Coronary artery (tissue), 2 donors: ENCODE measurements at regions not wholly inside any gene's neighbourhood (a gene's known extent, or its start where the extent isn't known, plus 50 kb on each side); places are given as distances from the start of the nearest gene placed in this dataset.
A peak's percentile ranks its signal among the peaks of the same experiment; 100 is the strongest.

Experiments
- DNase-seq: peaks from one replicate; pipeline ENCODE4 v3.0.0-alpha.2; 2017; ENCODE audit warnings: low spot score
- H3K27ac ChIP-seq, 2 donors: fragments of 200-600 bp; sonication (generic); one replicate each; pipeline ENCODE4 v1.5.1; 2016 to 2019
- H3K4me3 ChIP-seq: fragments of 200-600 bp; sonication (generic); 2 replicates; pipeline ENCODE4 v1.5.1; 2016; ENCODE audit warnings: mild to moderate bottlenecking, moderate library complexity
- TF ChIP-seq, protein P1 (sequence below): fragments of 200-600 bp; sonication (generic); IDR thresholded peaks from one replicate; pipeline ENCODE4 v1.5.1; 2019; ENCODE audit warnings: antibody characterized with exemption

DNA sequence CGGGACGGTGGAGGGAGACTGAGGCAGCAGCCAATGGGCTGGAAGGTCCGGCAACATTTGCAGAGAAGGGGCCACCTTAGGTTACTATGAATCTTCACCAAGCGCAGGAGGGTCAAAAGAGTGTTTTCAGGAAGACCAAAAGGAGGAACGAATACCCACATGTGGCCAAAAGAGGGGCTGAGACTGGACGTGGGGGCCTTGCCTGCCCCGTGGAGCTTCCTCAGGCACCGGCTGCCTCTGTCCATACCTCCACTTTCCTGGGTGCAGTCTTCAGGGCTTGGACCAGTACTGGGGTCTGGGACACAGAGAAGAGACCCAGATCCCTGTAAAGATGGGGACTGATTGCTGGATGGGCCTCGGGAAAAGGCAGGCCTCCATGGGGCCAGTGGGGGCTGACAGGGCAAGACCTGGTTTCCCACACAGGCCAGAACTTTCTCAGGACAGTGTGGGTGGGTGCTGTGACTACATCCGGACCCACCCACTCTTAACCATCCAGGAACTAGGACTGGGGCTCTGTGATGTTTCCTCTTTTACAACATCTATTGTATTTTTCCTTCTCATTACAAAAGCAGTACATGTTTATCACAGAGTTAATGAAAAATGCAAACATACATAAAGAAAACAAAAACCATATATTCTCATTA lies 294.7 kb downstream of the ZSWIM6 start:
- TF ChIP-seq, protein P1, sequence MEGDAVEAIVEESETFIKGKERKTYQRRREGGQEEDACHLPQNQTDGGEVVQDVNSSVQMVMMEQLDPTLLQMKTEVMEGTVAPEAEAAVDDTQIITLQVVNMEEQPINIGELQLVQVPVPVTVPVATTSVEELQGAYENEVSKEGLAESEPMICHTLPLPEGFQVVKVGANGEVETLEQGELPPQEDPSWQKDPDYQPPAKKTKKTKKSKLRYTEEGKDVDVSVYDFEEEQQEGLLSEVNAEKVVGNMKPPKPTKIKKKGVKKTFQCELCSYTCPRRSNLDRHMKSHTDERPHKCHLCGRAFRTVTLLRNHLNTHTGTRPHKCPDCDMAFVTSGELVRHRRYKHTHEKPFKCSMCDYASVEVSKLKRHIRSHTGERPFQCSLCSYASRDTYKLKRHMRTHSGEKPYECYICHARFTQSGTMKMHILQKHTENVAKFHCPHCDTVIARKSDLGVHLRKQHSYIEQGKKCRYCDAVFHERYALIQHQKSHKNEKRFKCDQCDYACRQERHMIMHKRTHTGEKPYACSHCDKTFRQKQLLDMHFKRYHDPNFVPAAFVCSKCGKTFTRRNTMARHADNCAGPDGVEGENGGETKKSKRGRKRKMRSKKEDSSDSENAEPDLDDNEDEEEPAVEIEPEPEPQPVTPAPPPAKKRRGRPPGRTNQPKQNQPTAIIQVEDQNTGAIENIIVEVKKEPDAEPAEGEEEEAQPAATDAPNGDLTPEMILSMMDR: no peak
- peak overlapping the region; percentile 78 for H3K4me3 ChIP-seq
- H3K27ac ChIP-seq: peak overlapping the region in 1 of 2 donors; percentile 75
- no peak for DNase-seq

DNA sequence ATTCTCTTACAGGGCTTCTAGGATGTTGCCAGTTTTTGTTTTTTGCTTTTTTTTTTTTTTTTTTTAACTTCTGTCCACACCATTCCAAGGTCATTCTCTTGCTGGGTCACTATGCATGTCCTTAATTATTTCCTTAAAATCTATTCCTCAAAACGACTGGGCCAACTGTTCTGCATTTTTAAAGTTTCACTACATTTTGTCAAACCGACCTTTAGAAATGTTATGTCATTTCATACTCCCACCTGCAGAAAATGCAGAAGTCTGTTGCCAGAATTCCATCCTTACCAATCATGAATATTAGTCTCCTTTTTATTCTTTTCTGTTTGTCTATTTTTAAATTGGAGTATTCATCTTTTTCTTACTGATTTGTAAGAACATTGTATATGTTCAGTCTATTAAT lies 295.5 kb downstream of the ZSWIM6 start:
- Histone ChIP-seq H3K4me3 (no peak overlapping the region), H3K27ac (no peak overlapping the region)
- TF ChIP-seq, protein P1: no peak
- no peak for DNase-seq

DNA sequence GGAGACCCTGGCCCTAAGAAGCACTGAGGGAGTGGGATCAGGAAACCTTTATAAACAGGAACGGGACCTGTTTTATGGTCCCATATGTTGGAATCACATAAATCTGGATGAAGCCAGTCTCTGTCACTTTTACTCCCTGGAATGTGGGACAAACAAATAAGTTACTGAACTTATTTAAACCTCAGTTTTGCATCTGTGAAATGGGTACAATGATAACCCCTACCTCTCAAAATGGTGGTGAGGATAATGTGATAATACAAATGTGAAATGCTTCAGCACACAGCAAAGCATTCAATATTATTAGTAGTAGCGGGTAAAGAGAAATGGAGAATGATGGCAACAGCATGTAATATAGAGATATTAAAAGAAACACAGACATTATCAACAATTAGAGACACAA lies 298.9 kb downstream of the ZSWIM6 start:
- no peak overlapping the region for H3K4me3 ChIP-seq
- H3K27ac ChIP-seq: peak overlapping the region in 1 of 2 donors; percentile 9
- TF ChIP-seq, protein P1: no peak
- no peak for DNase-seq

DNA sequence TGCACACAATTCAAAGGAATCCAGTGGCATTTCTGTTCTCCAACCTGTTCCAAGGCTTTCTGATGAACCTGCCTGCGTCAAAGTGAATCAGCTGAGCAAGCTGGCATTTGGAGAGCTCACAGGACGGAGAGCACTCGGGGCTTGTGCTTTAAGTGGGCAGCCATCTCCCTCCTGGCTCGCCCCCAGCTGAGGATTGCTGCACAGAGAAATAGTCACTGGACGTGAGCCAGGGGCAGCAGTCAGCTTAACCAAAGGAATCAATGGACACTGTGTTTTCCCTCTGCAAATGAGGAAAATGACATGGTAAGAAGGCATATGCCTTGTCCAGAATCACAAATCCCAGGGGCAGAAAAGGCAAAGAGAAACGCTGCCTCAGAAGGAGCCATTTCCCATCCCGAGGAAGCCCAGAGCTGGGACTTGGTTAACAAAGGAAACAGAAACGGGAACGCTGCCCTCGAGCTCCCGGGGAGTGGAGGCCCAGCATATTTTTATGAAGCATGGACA lies 299.4 kb downstream of the ZSWIM6 start:
- TF ChIP-seq, protein P1: no peak
- peak overlapping the region; percentile 52 for H3K4me3 ChIP-seq
- peak overlapping the region; percentile 0 to 9 for H3K27ac ChIP-seq
- DNase-seq: no peak

DNA sequence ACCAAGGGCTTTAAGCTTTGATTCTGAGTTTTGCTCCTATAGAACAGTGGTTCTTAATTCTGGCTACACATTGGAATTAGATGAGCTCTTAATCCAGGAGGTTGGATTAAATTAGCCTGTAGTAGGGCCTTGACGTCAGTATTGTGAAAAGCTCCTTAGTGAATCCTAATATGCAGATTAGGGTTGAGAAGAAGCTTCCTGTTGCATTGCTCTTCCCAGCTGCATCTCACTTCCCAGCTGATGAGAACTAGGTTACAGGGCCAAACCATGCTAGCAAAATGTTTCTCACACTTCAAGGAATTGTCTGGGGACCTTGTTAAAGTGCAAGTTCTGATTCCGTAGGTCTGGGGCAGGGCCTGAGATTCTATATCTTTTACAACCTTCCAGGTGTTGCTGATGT lies 300.0 kb downstream of the ZSWIM6 start:
- no peak for DNase-seq
- H3K4me3 ChIP-seq: no peak overlapping the region
- TF ChIP-seq, protein P1: no peak
- H3K27ac ChIP-seq: peak overlapping the region; percentile 0 to 9

DNA sequence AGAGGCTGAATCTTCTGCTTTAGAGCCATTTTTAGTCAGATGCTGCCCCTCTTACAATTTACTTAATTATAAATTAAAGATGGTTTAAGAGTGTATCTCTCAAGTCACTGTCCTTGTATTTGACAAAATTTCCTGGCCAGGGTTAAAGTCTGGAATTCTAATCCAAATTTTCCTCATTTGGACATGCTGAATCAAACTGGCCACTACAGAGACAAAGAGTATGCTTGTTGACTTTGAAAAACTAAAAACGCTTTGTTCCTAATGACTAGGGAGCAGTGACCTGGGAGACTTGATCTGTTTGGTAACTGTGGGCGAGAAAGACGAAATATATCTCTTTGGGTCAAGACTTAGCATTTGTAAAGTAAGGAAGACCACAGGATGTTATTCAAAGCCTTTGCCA lies 303.2 kb downstream of the ZSWIM6 start:
- H3K27ac ChIP-seq: no peak overlapping the region
- DNase-seq: no peak
- no peak overlapping the region for H3K4me3 ChIP-seq
- TF ChIP-seq, protein P1: no peak

DNA sequence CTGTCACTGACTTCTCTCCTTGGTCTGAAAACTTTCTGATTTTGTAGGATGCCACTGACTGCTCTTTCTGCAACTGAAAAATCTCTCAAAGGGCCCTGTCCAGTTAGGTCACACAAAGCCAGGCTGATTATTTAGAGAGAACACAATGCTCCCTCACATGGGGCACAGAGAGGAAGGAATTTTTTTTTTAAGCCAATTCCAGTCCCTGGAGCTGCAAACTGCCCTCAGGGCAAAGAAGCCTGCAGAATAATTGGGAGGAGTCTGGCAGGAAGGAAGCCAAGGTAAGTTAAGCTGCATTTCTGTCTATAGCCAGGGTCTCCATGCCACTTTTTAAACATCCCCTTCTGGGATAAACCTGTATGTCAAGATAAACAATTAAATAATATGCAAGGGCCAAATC lies 305.5 kb downstream of the ZSWIM6 start:
- no peak for DNase-seq
- H3K27ac ChIP-seq: no peak overlapping the region

More for the DNA sequence above, 305.5 kb downstream of the ZSWIM6 start:
- H3K4me3 ChIP-seq: no peak overlapping the region
- TF ChIP-seq, protein P1: no peak
